Fibroblast of lung (primary cell): ENCODE measurements at regions not wholly inside any gene's neighbourhood (a gene's known extent, or its start where the extent isn't known, plus 50 kb on each side); places are given as distances from the start of the nearest gene placed in this dataset.

Experiments used
- DNase-seq, 2 donors: peaks; one replicate each; pipeline versions ENCODE4 v3.0.0 to v3.0.0-alpha.2; 2010; ENCODE audit warnings: low read depth in 2 of 2
- H2AFZ ChIP-seq: 2 replicates; pipeline ENCODE4 v1.5.1; 2012; ENCODE audit warnings: low read length, control low read depth, inconsistent platforms
- H3K27ac ChIP-seq: 2 replicates; pipeline ENCODE4 v1.5.1; 2011; ENCODE audit warnings: low read length, control low read depth; ENCODE audit not compliant: insufficient read depth
- H3K27me3 ChIP-seq: 2 replicates; pipeline ENCODE4 v1.5.1; 2011; ENCODE audit warnings: mild to moderate bottlenecking, low read length; ENCODE audit not compliant: control insufficient read depth, insufficient read depth
- H3K36me3 ChIP-seq: 2 replicates; pipeline ENCODE4 v1.5.1; 2011; ENCODE audit warnings: low read length; ENCODE audit not compliant: control insufficient read depth, insufficient read depth
- H3K4me1 ChIP-seq: 2 replicates; pipeline ENCODE4 v1.5.1; 2011; ENCODE audit warnings: low read length; ENCODE audit not compliant: control insufficient read depth, insufficient read depth; ENCODE audit errors: extremely low read depth
- H3K4me2 ChIP-seq: 2 replicates; pipeline ENCODE4 v1.5.1; 2011; ENCODE audit warnings: low read length, control low read depth; ENCODE audit not compliant: insufficient read depth; ENCODE audit errors: extremely low read depth
- H3K4me3 ChIP-seq, 4 experiments: fragments of 200-600 bp in 1 of 4; sonication (generic) in 1 of 4; replicated peaks in 1 of 4; 2 replicates each; pipeline ENCODE4 v1.5.1; 2011 to 2016; ENCODE audit warnings: low read length in 4 of 4, low read depth in 3 of 4, mild to moderate bottlenecking in 3 of 4, control low read depth in 2 of 4, inconsistent platforms in 1 of 4, mixed read lengths in 1 of 4; ENCODE audit not compliant: insufficient read depth in 1 of 4; ENCODE audit errors: control extremely low read depth in 1 of 4
- H3K79me2 ChIP-seq: 2 replicates; pipeline ENCODE4 v1.5.1; 2012; ENCODE audit warnings: mild to moderate bottlenecking, low read length, inconsistent platforms; ENCODE audit not compliant: control insufficient read depth, insufficient read depth
- H3K9ac ChIP-seq: 2 replicates; pipeline ENCODE4 v1.5.1; 2011; ENCODE audit warnings: mild to moderate bottlenecking, low read length, control low read depth; ENCODE audit not compliant: insufficient read depth
- H3K9me3 ChIP-seq: 2 replicates; pipeline ENCODE4 v1.5.1; 2012; ENCODE audit warnings: low read depth, low read length; ENCODE audit not compliant: control insufficient read depth, insufficient read depth
- H4K20me1 ChIP-seq: 2 replicates; pipeline ENCODE4 v1.5.1; 2011; ENCODE audit warnings: low read length; ENCODE audit not compliant: control insufficient read depth, insufficient read depth; ENCODE audit errors: extremely low read depth
- CTCF ChIP-seq, 2 donors: IDR thresholded peaks in 1 of 2; conservative IDR thresholded peaks in 1 of 2; 1 replicate in 1 of 2; 2 replicates in 1 of 2; pipeline ENCODE4 v1.5.1; 2011 to 2012; ENCODE audit warnings: low read length in 2 of 2, control low read depth in 1 of 2, inconsistent platforms in 1 of 2, low read depth in 1 of 2, mild to moderate bottlenecking in 1 of 2
- EZH2 ChIP-seq: IDR thresholded peaks from 2 replicates; pipeline ENCODE4 v1.5.1; 2012; ENCODE audit warnings: low read length, control low read depth, mild to moderate bottlenecking; ENCODE audit errors: missing control alignments

GRCh38 chr11:36985562-36985961, 387.5 kb upstream of the RAG2 start:
- Histone ChIP-seq H3K9me3 (no peaks in the 10 kb centered on the region), H3K4me2 (no peak overlapping the region), H3K4me1 (no peaks in the 10 kb centered on the region), H3K4me3 (no peak overlapping the region), H3K79me2 (no peaks in the 10 kb centered on the region), H3K27me3 (no peaks in the 10 kb centered on the region), H3K27ac (no peak overlapping the region), H3K36me3 (no peaks in the 10 kb centered on the region), H4K20me1 (no peaks in the 10 kb centered on the region), H3K9ac (no peak overlapping the region), H2AFZ (no peak overlapping the region)
- DNase-seq, result no peak
- no peak for TF ChIP-seq CTCF (conservative IDR thresholded peaks at IDR 0.05 in 1 of 2, IDR thresholded peaks at IDR 0.05 in 1 of 2; ENCODE audit: low read depth in 1 of 2, low read length in 2 of 2)
- no peak for TF ChIP-seq EZH2

GRCh38 chr11:36976741-36977140, 378.7 kb upstream of the RAG2 start:
- no peaks in the 10 kb centered on the region for H3K9me3 ChIP-seq
- TF ChIP-seq CTCF (conservative IDR thresholded peaks at IDR 0.05 in 1 of 2, IDR thresholded peaks at IDR 0.05 in 1 of 2; ENCODE audit: low read depth in 1 of 2, low read length in 2 of 2) (no peak), EZH2 (no peak)
- no peaks in the 10 kb centered on the region for H3K79me2 ChIP-seq
- no peak overlapping the region for H3K4me2 ChIP-seq
- H3K9ac ChIP-seq, result no peak overlapping the region
- no peak overlapping the region for H2AFZ ChIP-seq
- H3K4me3 ChIP-seq, result no peak overlapping the region
- no peaks in the 10 kb centered on the region for H3K27me3 ChIP-seq
- no peaks in the 10 kb centered on the region for H3K4me1 ChIP-seq
- H4K20me1 ChIP-seq, result no peaks in the 10 kb centered on the region
- H3K27ac ChIP-seq, result no peak overlapping the region
- H3K36me3 ChIP-seq, result no peaks in the 10 kb centered on the region
- no peak for DNase-seq

GRCh38 chr11:36974771-36975170, 376.7 kb upstream of the RAG2 start:
- H3K4me3 ChIP-seq, result no peak overlapping the region
- H3K36me3 ChIP-seq, result no peaks in the 10 kb centered on the region
- no peak overlapping the region for H3K4me2 ChIP-seq
- no peak overlapping the region for H3K27ac ChIP-seq
- no peaks in the 10 kb centered on the region for H3K4me1 ChIP-seq
- no peaks in the 10 kb centered on the region for H3K79me2 ChIP-seq
- no peaks in the 10 kb centered on the region for H3K27me3 ChIP-seq
- TF ChIP-seq EZH2 (no peak), CTCF (conservative IDR thresholded peaks at IDR 0.05 in 1 of 2, IDR thresholded peaks at IDR 0.05 in 1 of 2; ENCODE audit: low read depth in 1 of 2, low read length in 2 of 2) (no peak)
- no peak for DNase-seq
- H4K20me1 ChIP-seq, result no peaks in the 10 kb centered on the region
- no peak overlapping the region for H2AFZ ChIP-seq
- no peak overlapping the region for H3K9ac ChIP-seq
- H3K9me3 ChIP-seq, result no peaks in the 10 kb centered on the region
